ENCODE measurements at regions not wholly inside any gene's neighbourhood (a gene's known extent, or its start where the extent isn't known, plus 50 kb on each side); places are given as distances from the start of the nearest gene placed in this dataset.

- no peaks in the 10 kb centered on the region for H3K4me1 ChIP-seq (ENCODE audit: insufficient read depth, low read length)
- H3K79me2 ChIP-seq (ENCODE audit: insufficient read depth, low read length): no peaks in the 10 kb centered on the region
- H4K20me1 ChIP-seq (ENCODE audit: insufficient read depth, low read length): no peaks in the 10 kb centered on the region
- FAIRE-seq: no peak
- H3K9me3 ChIP-seq (ENCODE audit: low read length): no peaks in the 10 kb centered on the region
- ATAC-seq: no peak
- no peaks in the 10 kb centered on the region for H3K27me3 ChIP-seq (ENCODE audit: control insufficient read depth in 1 of 2, insufficient read depth in 2 of 2, low read length in 2 of 2)
- ChIA-PET POLR2A (no interaction called here), CTCF (ENCODE audit: low intra/inter-chr PET ratio, low total read pairs) (no interaction called here)
- peaks cover 0 to 1% of the 10 kb centered on the region in 2 experiments; a peak in 1 of 5 replicates for H3K36me3 ChIP-seq (replicated peaks in 1 of 2; ENCODE audit: control insufficient read depth in 1 of 2, insufficient read depth in 2 of 2, low read length in 2 of 2)
- BruUV-seq (replicated peaks): no TSS peak
- no peak overlapping the region for H3K9ac ChIP-seq (ENCODE audit: insufficient read depth, low read depth, low read length)
- DNase-seq (ENCODE audit: low spot score): no peak
- 92% methylated on average over 1 of the region's 1 CpG for WGBS (ENCODE audit: low lambda C conversion rate)
- in situ Hi-C loops (cut with HindIII; ENCODE audit: extremely low pct_ligation_motif_present, low pct_unique_long_range_greater_than_20kb) (no loop called here), intact Hi-C loops (cut with micrococcal nuclease; ENCODE audit: unreplicated experiment) (no loop called here)
- no peak overlapping the region for H3K27ac ChIP-seq (ENCODE audit: extremely low read length, insufficient read depth, low read length)
- H3K4me3 ChIP-seq (replicated peaks in 1 of 3; ENCODE audit: insufficient read depth in 1 of 3, low read depth in 2 of 3, low read length in 3 of 3): no peak overlapping the region
- no peak overlapping the region for H2AFZ ChIP-seq (ENCODE audit: low read length)
- H3K4me2 ChIP-seq (ENCODE audit: low read depth, low read length): no peak overlapping the region
- no peak for TF ChIP-seq ZNF770 (CRISPR knock-in tag; IDR thresholded peaks at IDR 0.05)
- TF ChIP-seq TFDP1 (CRISPR knock-in tag; IDR thresholded peaks at IDR 0.05; ENCODE audit: borderline replicate concordance): no peak
- TF ChIP-seq HNRNPL (IDR thresholded peaks at IDR 0.05; ENCODE audit: low read depth, low read length): no peak
- TF ChIP-seq ZFP37 (CRISPR knock-in tag; IDR thresholded peaks at IDR 0.05; ENCODE audit: borderline replicate concordance): no peak
- TF ChIP-seq ZNF501 (CRISPR knock-in tag; IDR thresholded peaks at IDR 0.05): no peak
- no peak for TF ChIP-seq GMEB2 (CRISPR knock-in tag; IDR thresholded peaks at IDR 0.05; ENCODE audit: low read depth)
- TF ChIP-seq ZNF124 (CRISPR knock-in tag; IDR thresholded peaks at IDR 0.05): no peak
- no peak for TF ChIP-seq EZH2 (conservative IDR thresholded peaks at IDR 0.05; ENCODE audit: low read depth, low read length)
- TF ChIP-seq ZXDC (CRISPR knock-in tag; IDR thresholded peaks at IDR 0.05): no peak
- no peak for TF ChIP-seq JDP2 (CRISPR knock-in tag; IDR thresholded peaks at IDR 0.05; ENCODE audit: borderline replicate concordance)
- no peak for TF ChIP-seq ZNF331 (CRISPR knock-in tag; IDR thresholded peaks at IDR 0.05)
- no peak for TF ChIP-seq GTF2F1 (IDR thresholded peaks at IDR 0.05; ENCODE audit: low read length)
- no peak for TF ChIP-seq JUNB (CRISPR knock-in tag; IDR thresholded peaks at IDR 0.05; ENCODE audit: borderline replicate concordance)
- no peak for TF ChIP-seq ZMAT5 (CRISPR knock-in tag; IDR thresholded peaks at IDR 0.05; ENCODE audit: borderline replicate concordance, low read depth)
- TF ChIP-seq SOX5 (CRISPR knock-in tag; IDR thresholded peaks at IDR 0.05; ENCODE audit: borderline replicate concordance): no peak
- TF ChIP-seq ATRX (CRISPR knock-in tag; IDR thresholded peaks at IDR 0.05; ENCODE audit: borderline replicate concordance): no peak
- no peak for TF ChIP-seq ZBTB37 (CRISPR knock-in tag; IDR thresholded peaks at IDR 0.05)
Observed at GRCh38 chr5:60183881-60184280, 290.4 kb upstream of the PDE4D start.
